ENCODE measurements at regions not wholly inside any gene's neighbourhood (a gene's known extent, or its start where the extent isn't known, plus 50 kb on each side); places are given as distances from the start of the nearest gene placed in this dataset.

DNA sequence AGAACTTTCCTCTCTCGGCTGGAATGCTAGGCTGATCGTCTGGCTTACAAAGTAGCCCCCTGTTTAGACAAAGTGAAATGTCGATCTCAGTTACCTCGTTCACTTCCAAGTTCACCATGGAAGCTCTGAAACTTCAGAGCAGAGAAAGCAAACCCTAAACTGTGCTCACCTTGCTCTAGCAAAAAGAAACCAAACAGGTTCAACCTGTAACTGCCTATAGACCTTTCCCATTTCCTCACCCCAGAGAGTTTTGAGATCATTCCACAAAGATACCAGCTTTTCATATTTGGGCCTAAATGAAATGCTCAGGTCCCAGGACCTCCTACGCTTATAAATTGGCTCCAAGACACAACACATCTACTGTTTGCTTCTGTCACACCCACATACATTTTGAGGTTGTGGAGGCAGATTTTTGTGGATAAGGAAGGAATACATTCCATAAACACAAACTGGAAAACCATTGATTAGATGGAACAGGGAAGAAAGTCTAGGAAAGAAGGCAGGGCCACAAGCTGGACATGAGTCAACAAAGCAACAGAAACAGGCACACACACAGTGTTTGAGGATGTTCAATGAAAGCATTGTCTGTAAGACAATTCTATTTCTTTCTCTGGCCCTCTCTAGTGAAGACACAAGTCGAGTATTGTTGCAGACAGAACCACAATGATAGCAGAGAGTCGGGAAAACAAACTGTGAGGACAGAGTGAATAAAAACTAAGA lies 52.8 kb upstream of the TGIF1 start:
- intact Hi-C loops (cut with DNase I): no loop called here
- H3K4me3 ChIP-seq: no peak overlapping the region
- no peak overlapping the region for H3K27ac ChIP-seq
- no peaks in the 10 kb centered on the region for H3K27me3 ChIP-seq
- 47 to 73% methylated on average over 7 of the region's 7 CpGs for WGBS, 2 donors
- H3K9me3 ChIP-seq: peaks cover 0 to 4% (median 1%) of the 10 kb centered on the region in 4 donors
- no peaks in the 10 kb centered on the region for H3K4me1 ChIP-seq
- no peak for DNase-seq
- TF ChIP-seq POLR2A (IDR thresholded peaks at IDR 0.05): no peak
- TF ChIP-seq, protein P1, sequence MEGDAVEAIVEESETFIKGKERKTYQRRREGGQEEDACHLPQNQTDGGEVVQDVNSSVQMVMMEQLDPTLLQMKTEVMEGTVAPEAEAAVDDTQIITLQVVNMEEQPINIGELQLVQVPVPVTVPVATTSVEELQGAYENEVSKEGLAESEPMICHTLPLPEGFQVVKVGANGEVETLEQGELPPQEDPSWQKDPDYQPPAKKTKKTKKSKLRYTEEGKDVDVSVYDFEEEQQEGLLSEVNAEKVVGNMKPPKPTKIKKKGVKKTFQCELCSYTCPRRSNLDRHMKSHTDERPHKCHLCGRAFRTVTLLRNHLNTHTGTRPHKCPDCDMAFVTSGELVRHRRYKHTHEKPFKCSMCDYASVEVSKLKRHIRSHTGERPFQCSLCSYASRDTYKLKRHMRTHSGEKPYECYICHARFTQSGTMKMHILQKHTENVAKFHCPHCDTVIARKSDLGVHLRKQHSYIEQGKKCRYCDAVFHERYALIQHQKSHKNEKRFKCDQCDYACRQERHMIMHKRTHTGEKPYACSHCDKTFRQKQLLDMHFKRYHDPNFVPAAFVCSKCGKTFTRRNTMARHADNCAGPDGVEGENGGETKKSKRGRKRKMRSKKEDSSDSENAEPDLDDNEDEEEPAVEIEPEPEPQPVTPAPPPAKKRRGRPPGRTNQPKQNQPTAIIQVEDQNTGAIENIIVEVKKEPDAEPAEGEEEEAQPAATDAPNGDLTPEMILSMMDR (IDR thresholded peaks at IDR 0.05): no peak
- TF ChIP-seq POLR2AphosphoS5 (IDR thresholded peaks at IDR 0.05): no peak
- TF ChIP-seq EP300 (IDR thresholded peaks at IDR 0.05): no peak
- no peaks in the 10 kb centered on the region for H3K36me3 ChIP-seq

GRCh38 chr18:3397786-3398185 lies 52.2 kb upstream of the TGIF1 start:
- H3K36me3 ChIP-seq: no peaks in the 10 kb centered on the region
- no peak for DNase-seq
- intact Hi-C loops (cut with DNase I): no loop called here
- WGBS, 2 donors: 50 to 100% methylated on average over 2 of the region's 2 CpGs
- peaks cover 0 to 4% (median 1%) of the 10 kb centered on the region in 4 donors for H3K9me3 ChIP-seq
- no peaks in the 10 kb centered on the region for H3K4me1 ChIP-seq
- no peak for TF ChIP-seq EP300 (IDR thresholded peaks at IDR 0.05)
- no peak for TF ChIP-seq POLR2AphosphoS5 (IDR thresholded peaks at IDR 0.05)
- TF ChIP-seq, protein P1 (IDR thresholded peaks at IDR 0.05): no peak
- TF ChIP-seq POLR2A (IDR thresholded peaks at IDR 0.05): no peak
- no peak overlapping the region for H3K27ac ChIP-seq
- no peaks in the 10 kb centered on the region for H3K27me3 ChIP-seq
- no peak overlapping the region for H3K4me3 ChIP-seq
